Left ventricle myocardium inferior (tissue), 1 donor: ENCODE measurements at regions not wholly inside any gene's neighbourhood (a gene's known extent, or its start where the extent isn't known, plus 50 kb on each side); places are given as distances from the start of the nearest gene placed in this dataset.
"Not testable (repeated sequence)": the region's sequence is repeated elsewhere in the genome, so short reads cannot be mapped to it uniquely, and the experiment has no call there.

Experiments used
- DNase-seq: peaks from one replicate; pipeline ENCODE4 v3.0.0-alpha.2; 2020
- H3K27ac ChIP-seq: fragments of 200-600 bp; replicated peaks from 2 replicates; pipeline ENCODE4 v1.8.0; 2021
- H3K27me3 ChIP-seq: fragments of 200-600 bp; 2 replicates; pipeline ENCODE4 v1.8.0; 2021; ENCODE audit warnings: low read depth
- H3K36me3 ChIP-seq: fragments of 200-600 bp; 2 replicates; pipeline ENCODE4 v1.8.0; 2021
- H3K4me1 ChIP-seq: fragments of 200-600 bp; 2 replicates; pipeline ENCODE4 v1.8.0; 2021
- H3K4me3 ChIP-seq: fragments of 200-600 bp; 2 replicates; pipeline ENCODE4 v1.8.0; 2021; ENCODE audit warnings: mild to moderate bottlenecking, moderate library complexity
- H3K9me3 ChIP-seq: fragments of 200-600 bp; replicated peaks from 2 replicates; pipeline ENCODE4 v1.8.0; 2021
- CTCF ChIP-seq: fragments of 200-600 bp; IDR thresholded peaks from 2 replicates; pipeline ENCODE4 v1.8.0; 2021; ENCODE audit warnings: antibody characterized with exemption, mild to moderate bottlenecking, borderline replicate concordance
- intact Hi-C: fragments of 100-400 bp; cut with micrococcal nuclease; formaldehyde crosslinking; loops from one replicate; pipeline ENCODE4 v1.11.0; 2022
- donor health status: DM: no; HTN: yes; CAD: no; lungs with severe emphysema.

GRCh38 chr17:63078707-63079106, 112.7 kb downstream of the TANC2 start:
- Histone ChIP-seq H3K4me3 (no peak overlapping the region), H3K27ac (no peak overlapping the region), H3K27me3 (no peaks in the 10 kb centered on the region), H3K9me3 (no peaks in the 10 kb centered on the region), H3K36me3 (no peaks in the 10 kb centered on the region), H3K4me1 (no peaks in the 10 kb centered on the region)
- TF ChIP-seq CTCF = no peak
- DNase-seq = no peak
- intact Hi-C loops = loop anchor here (5.0 kb wide), 1 partner anchor 329 kb away; no protein-coding TSS in a partner anchor

DNA sequence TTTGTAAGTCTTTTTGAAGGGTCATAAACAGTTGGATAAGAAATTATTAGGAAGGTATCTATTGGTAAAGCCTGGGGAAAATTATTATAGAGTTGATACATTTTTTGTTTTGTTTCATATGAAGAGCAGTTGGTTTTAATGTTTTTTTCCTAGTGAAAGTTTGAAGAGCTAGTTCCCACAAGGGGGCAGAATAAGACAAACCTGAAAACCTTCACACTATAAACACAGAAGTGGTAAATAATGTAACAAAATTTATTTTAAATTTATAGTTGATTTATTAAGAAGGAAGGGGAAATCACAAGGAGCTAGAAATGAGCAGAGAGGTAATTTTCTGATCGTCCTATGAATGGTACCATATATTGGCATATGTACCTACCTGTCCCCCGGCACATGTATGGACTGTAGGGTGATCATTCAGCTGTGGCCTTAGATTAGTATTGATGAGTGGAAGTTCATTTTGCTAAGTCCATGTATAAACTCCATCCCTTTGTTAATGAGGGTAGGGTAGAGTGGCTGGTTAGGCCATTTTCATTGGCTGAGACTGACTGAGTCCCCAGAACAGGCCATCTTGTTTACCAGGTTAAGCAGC, 116.3 kb downstream of the TANC2 start:
- H3K27me3 ChIP-seq = no peaks in the 10 kb centered on the region
- peak; percentile 46 for TF ChIP-seq CTCF
- DNase-seq = no peak
- no peak overlapping the region for H3K4me3 ChIP-seq
- no peaks in the 10 kb centered on the region for H3K4me1 ChIP-seq
- intact Hi-C loops = no loop called here
- H3K27ac ChIP-seq = no peak overlapping the region
- peaks cover 6% of the 10 kb centered on the region for H3K9me3 ChIP-seq
- H3K36me3 ChIP-seq = no peaks in the 10 kb centered on the region

DNA sequence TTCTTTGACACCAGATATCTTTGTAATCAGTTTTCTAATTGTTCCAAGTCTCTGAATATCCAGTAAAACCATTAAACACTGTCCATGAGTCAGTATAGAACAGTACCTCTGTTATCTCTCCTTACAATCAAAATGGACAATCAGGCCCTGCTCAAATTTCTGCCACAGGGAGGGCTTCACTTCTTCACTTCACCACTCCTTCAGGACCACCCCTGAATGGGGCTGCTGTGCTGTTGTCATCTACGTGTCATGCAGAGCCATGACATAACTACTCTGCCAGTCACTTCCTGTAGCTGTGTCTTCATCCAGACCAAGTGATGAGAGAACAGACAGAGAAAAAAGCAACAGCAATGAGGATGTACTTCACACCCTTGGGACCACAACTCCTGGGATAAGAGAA, 116.9 kb downstream of the TANC2 start:
- intact Hi-C loops = no loop called here
- H3K27ac ChIP-seq = no peak overlapping the region
- H3K4me3 ChIP-seq = no peak overlapping the region
- no peaks in the 10 kb centered on the region for H3K27me3 ChIP-seq
- H3K9me3 ChIP-seq = peaks cover 6% of the 10 kb centered on the region
- no peak for TF ChIP-seq CTCF
- H3K4me1 ChIP-seq = no peaks in the 10 kb centered on the region
- no peak for DNase-seq
- no peaks in the 10 kb centered on the region for H3K36me3 ChIP-seq

GRCh38 chr17:63086483-63087185, 120.6 kb downstream of the TANC2 start:
- H3K27ac ChIP-seq = no peak overlapping the region
- intact Hi-C loops = no loop called here
- TF ChIP-seq CTCF = no peak
- no peaks in the 10 kb centered on the region for H3K36me3 ChIP-seq
- no peaks in the 10 kb centered on the region for H3K4me1 ChIP-seq
- peaks cover 13% of the 10 kb centered on the region for H3K9me3 ChIP-seq
- no peak for DNase-seq
- no peak overlapping the region for H3K4me3 ChIP-seq
- no peaks in the 10 kb centered on the region for H3K27me3 ChIP-seq

- DNase-seq, intact Hi-C loops, H3K27me3 ChIP-seq, H3K4me3 ChIP-seq, H3K36me3 ChIP-seq, H3K4me1 ChIP-seq, H3K27ac ChIP-seq: not testable (repeated sequence)
- H3K9me3 ChIP-seq = peaks cover 13% of the 10 kb centered on the region
These were observed 124.5 kb downstream of the TANC2 start for GRCh38 chr17:63090358-63091114.

DNA sequence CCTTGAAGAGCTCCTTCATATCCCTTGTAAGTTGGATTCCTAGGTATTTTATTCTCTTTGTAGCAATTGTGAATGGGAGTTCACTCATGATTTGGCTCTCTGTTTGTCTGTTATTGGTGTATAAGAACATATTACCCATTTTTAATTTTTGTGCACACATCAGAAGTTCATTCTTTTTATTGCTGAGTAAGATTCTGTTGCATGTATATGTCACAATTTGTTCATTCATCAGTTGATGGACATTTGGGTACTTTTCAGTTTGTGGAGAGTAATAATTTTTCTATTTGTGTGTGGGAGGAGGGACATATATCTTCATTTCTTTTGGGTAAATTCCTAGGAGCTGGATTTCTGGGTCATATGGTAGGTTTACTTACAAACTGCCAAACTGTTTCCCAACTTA, 125.9 kb downstream of the TANC2 start:
- H3K4me3 ChIP-seq, H3K4me1 ChIP-seq, DNase-seq, intact Hi-C loops, H3K36me3 ChIP-seq, H3K27ac ChIP-seq, H3K27me3 ChIP-seq, H3K9me3 ChIP-seq: not testable (repeated sequence)
